ENCODE measurements at regions not wholly inside any gene's neighbourhood (a gene's known extent, or its start where the extent isn't known, plus 50 kb on each side); places are given as distances from the start of the nearest gene placed in this dataset.

DNA sequence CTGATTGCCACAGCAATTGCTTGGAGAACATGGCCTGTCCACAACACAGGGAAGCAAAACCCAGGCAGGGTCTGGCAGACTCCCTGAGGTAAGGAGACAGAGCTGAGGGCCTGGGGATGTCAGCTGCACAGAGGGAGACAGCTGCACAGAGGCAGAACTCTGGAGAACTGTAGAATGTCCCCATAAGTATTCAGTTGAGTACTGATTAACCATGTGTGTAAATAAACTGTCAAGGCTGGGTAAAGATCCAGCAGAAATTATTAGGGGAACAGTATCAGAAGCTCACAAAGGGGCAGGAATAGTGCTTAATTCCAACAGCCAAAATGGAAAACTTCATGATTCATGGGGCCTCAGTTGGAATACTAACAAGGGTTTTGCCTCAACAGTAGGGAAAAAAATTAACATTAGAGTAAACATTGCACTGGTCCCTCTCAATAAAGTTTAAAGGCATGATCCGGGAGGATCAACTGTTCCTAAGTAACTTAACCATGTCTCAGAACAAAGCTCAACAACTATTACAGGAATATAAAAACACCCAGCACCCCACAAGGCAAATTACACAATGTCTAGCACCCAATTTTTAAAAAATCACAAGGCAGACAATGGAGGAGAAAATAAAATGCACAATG is 201.3 kb upstream of the RASSF8 start:
- no peak for DNase-seq

DNA sequence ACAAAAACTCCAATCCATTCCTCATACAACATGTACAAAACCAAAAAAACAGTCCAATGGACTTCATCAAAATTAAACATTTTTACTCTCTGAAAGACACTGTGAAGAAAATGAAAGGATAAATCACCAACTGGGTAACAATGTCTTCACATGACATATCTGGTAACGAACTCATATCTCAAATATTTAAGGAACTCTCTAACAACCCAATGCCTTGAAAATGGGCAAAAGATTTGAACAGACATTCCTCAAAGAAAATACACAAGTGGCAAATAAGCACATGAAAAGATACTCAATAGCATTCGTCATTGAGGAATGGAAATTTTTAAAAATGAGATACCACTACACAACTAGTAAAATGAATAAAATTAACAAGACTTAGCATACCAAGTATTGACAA is 198.7 kb upstream of the RASSF8 start:
- DNase-seq: no peak

- no peak for DNase-seq
Measured at GRCh38 chr12:25761356-25761755, 197.1 kb upstream of the RASSF8 start.

DNA sequence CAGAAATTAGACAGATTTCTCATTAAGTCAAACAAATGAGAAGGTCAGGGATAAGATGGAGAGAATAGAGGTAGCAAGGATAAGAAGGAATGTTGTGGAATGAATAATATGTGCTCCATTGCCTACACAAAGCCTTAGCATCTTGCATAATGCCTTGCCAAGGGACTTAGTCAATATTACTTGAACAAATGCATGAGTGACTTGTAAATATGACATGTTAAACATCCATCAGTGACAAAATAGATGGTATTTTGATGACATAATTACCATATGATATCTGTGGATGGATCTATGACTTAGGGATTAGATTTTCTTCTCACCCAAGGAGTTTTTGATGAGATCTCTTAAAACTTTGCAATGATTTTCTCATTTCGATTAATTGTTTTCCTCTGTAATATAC is 194.1 kb upstream of the RASSF8 start:
- no peak for DNase-seq

DNA sequence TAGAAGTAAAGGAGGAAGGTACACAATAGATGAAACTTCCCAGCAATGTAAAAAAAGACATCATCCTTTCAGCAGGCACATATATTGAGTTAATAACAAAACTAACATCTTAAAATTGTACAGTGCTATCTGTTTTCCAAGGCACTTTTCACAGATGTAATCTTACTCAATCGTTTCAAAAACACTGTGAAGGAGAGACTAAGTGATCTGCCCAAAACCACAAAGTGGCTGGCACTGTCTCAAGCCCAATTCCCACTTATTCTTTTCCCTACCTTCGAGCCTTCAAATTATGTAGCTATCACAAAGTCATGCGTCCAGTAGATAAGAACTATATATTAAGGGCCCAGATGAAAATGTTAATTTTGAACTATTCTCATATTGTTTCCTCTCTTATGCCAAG is 193.6 kb upstream of the RASSF8 start:
- DNase-seq: no peak

- no peak for DNase-seq
Measured at GRCh38 chr12:25767606-25768005, 190.9 kb upstream of the RASSF8 start.

DNA sequence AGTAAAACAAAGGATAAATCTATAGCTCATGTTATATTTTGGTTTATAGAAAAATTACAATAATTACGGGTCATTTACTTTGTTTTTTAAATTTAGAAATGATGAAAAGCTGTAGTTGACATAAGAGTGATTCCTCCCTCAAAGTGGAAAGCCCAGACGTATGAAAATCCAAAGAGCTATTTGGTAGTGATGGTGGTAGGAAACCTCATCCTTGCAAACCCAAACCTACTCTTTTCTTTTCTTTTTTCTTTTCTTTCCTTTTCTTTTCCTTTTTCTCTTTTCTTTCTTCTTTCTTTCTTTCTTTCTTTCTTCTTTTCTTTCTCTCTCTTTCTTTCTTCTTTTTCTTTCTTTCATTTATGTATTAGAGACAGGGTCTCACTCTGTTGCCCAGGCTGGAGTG is 190.3 kb upstream of the RASSF8 start:
- DNase-seq: no peak

- no peak for DNase-seq
Measured at GRCh38 chr12:25769082-25769945, 189.2 kb upstream of the RASSF8 start.

- no peak for DNase-seq
Measured at GRCh38 chr12:25771041-25771440, 187.4 kb upstream of the RASSF8 start.

GRCh38 chr12:25771476-25771875 is 187.0 kb upstream of the RASSF8 start:
- DNase-seq: no peak

GRCh38 chr12:25775968-25776367 is 182.5 kb upstream of the RASSF8 start:
- DNase-seq: peak; percentile 99

- DNase-seq: no peak
Measured at GRCh38 chr12:25780771-25781170, 177.7 kb upstream of the RASSF8 start.

GRCh38 chr12:25781232-25781631 is 177.2 kb upstream of the RASSF8 start:
- no peak for DNase-seq

- no peak for DNase-seq
Measured at GRCh38 chr12:25783566-25783965, 174.9 kb upstream of the RASSF8 start.

- DNase-seq: no peak
Measured at GRCh38 chr12:25784669-25785068, 173.8 kb upstream of the RASSF8 start.

GRCh38 chr12:25785134-25785533 is 173.3 kb upstream of the RASSF8 start:
- no peak for DNase-seq

DNA sequence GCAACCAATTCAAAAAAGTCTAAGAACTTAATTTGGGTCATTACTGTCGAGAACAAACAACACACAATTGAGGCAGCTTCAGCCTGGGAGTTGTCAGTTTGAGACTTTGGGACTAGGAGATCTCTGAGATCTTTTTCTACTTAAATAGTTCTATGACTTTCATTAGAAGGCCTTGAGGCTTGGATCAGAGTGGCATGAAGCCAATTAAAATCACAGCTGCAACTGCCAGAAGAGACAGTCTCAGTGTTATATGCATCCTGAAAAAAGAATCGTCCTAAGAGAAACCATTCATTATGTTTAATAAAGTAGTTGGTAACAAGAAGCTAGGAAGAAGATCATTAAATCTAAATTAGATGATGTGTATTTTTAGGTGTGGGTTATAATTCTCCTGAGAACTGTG is 170.8 kb upstream of the RASSF8 start:
- DNase-seq: no peak

DNA sequence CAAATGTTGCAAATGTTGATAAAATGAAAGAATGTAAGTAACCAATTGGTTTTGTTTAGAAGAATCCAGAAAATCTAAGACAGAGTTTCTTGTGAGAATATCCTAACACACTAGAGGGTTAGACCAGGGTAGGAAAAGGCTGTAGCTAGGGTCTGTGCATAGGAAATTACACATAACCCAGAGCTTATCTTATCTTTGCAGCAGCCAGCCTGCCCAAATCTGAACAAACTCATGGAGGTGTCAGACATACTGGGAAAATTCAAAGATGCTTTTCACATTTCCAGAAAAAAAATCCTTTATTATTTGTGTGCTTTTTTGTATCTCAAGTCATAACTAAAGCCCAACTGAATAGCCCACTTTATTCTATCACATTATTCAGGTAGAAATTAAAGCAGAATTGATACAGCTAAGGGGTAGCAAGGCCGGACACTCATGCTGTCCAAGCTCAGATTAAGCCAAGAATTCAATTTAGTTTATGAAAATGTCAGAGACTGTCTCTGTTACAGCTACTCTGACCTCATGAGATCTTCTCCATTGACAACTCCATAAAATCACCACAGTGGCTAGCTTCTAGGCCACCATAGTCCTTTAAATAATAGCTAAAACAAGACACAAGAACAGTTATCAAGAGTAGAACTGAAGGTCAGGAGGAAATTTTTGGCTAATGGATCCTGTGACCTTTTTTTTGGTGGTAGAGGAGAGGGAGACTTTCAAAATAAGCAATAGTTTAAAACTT is 169.6 kb upstream of the RASSF8 start:
- DNase-seq: no peak

- DNase-seq: no peak
Measured at GRCh38 chr12:25789541-25789944, 168.9 kb upstream of the RASSF8 start.

GRCh38 chr12:25792031-25792430 is 166.5 kb upstream of the RASSF8 start:
- no peak for DNase-seq

DNA sequence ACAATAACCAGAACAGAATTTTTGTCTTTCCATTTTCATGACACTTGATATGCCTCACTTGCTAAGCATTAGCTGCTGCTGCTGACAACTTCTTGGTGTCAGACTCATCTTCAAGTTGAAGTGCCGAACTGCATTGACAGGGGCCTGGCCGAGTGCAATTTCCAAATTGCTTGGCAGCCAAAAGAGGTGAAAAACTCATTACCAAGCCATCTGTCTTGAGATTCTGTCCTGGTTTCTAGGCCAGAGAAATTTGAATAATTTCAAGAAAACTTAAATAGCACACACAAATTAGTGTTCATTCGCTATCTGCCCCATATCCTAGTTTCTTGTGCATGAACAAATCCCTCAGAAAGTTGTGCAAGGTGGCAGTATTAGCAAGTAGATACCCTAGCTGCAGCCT is 165.3 kb upstream of the RASSF8 start:
- no peak for DNase-seq

GRCh38 chr12:25794571-25794970 is 163.9 kb upstream of the RASSF8 start:
- no peak for DNase-seq

DNA sequence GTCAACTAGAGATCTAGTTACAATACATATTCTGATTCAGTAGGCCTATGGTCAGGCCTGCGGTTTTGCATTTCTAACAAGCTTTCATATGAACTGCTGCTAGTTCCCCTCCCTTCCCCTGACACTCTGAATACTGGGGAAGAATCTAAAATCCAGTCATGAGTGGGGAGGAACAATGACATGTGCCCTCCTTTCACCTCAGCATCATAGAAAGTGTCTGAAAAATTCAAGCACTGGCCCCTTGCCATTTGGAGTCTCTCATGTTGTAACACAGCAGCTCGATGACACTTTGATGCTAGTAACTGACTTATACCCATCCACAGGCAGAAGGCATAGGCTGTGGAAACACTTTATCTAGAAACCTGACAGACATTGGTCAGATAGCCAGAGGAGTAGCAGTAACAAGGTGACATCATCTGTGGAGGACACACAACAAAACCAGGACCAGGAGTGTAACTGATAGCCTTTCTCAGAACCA is 161.9 kb upstream of the RASSF8 start:
- DNase-seq: no peak

DNA sequence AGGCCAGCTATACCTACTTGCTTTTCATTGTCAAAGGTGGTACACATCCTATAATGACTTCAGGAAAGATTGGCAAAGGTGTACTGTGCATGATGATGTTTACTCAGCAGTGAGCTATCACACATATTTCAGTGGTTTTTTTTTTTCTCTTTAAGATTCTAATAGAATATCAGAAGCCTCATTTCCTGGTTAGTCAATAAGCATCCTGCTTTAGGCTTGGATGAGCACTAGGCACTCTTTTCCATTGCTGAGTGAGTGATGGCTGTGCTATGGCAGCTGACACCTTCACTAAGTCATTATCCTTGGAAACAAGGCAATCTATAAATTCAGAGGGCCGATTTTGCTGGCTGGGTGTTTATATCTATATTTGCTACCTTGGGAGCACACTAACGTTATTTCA is 161.1 kb upstream of the RASSF8 start:
- DNase-seq: no peak
